MCF 10A (cell line): ENCODE measurements at regions not wholly inside any gene's neighbourhood (a gene's known extent, or its start where the extent isn't known, plus 50 kb on each side); places are given as distances from the start of the nearest gene placed in this dataset.
"Not testable (repeated sequence)": the region's sequence is repeated elsewhere in the genome, so short reads cannot be mapped to it uniquely, and the experiment has no call there.

Experiments used
- BruUV-seq: library from RNA; stranded (reverse); fragments of 400-500 nt; replicated peaks from 2 replicates; lab custom pipeline; 2021; lab: Mats Ljungman, UMichigan
- CTCF ChIA-PET: fragments of 300-600 bp; sonication (Branson Sonifier 250); formaldehyde crosslinking; extraction: SDS; loops from one replicate; lab custom pipeline; 2021; ENCODE audit warnings: antibody characterized with exemption, inconsistent platforms; lab: Yijun Ruan, JAX
- POLR2A ChIA-PET: fragments of 300-600, 350-650 bp; sonication (Branson Sonifier 250); formaldehyde crosslinking; extraction: SDS; loops from one replicate; lab custom pipeline; 2020; ENCODE audit warnings: antibody characterized with exemption, inconsistent platforms; lab: Yijun Ruan, JAX
- DNase-seq: peaks from one replicate; pipeline ENCODE4 v3.0.0-alpha.2; 2018; ENCODE audit not compliant: unreplicated experiment
- H3K27ac Mint-ChIP-seq: one replicate; pipeline ENCODE4 v1.8.0; 2022; ENCODE audit warnings: mild to moderate bottlenecking, low read depth, mixed read lengths; ENCODE audit not compliant: unreplicated experiment
- H3K27me3 Mint-ChIP-seq: one replicate; pipeline ENCODE4 v1.8.0; 2022; ENCODE audit warnings: mixed read lengths; ENCODE audit not compliant: insufficient read depth, unreplicated experiment
- H3K36me3 Mint-ChIP-seq: one replicate; pipeline ENCODE4 v1.8.0; 2022; ENCODE audit warnings: mild to moderate bottlenecking, moderate library complexity, mixed read lengths; ENCODE audit not compliant: insufficient read depth, unreplicated experiment
- H3K4me1 Mint-ChIP-seq: one replicate; pipeline ENCODE4 v1.8.0; 2022; ENCODE audit warnings: mixed read lengths; ENCODE audit not compliant: insufficient read depth, unreplicated experiment
- H3K4me3 Mint-ChIP-seq: one replicate; pipeline ENCODE4 v1.8.0; 2022; ENCODE audit warnings: mild to moderate bottlenecking, moderate library complexity, mixed read lengths; ENCODE audit not compliant: unreplicated experiment
- H3K9me3 Mint-ChIP-seq: one replicate; pipeline ENCODE4 v1.8.0; 2022; ENCODE audit warnings: mixed read lengths; ENCODE audit not compliant: unreplicated experiment
- intact Hi-C: fragments of 100-400 bp; cut with micrococcal nuclease; formaldehyde crosslinking; loops from 2 replicates; pipeline ENCODE4 v1.14.1; 2022
- TF ChIP-seq, protein P1 (sequence below): fragments of 200-600 bp; IDR thresholded peaks from one replicate; pipeline ENCODE4 v1.8.0; 2022; ENCODE audit warnings: antibody characterized with exemption, mild to moderate bottlenecking; ENCODE audit not compliant: unreplicated experiment

DNA sequence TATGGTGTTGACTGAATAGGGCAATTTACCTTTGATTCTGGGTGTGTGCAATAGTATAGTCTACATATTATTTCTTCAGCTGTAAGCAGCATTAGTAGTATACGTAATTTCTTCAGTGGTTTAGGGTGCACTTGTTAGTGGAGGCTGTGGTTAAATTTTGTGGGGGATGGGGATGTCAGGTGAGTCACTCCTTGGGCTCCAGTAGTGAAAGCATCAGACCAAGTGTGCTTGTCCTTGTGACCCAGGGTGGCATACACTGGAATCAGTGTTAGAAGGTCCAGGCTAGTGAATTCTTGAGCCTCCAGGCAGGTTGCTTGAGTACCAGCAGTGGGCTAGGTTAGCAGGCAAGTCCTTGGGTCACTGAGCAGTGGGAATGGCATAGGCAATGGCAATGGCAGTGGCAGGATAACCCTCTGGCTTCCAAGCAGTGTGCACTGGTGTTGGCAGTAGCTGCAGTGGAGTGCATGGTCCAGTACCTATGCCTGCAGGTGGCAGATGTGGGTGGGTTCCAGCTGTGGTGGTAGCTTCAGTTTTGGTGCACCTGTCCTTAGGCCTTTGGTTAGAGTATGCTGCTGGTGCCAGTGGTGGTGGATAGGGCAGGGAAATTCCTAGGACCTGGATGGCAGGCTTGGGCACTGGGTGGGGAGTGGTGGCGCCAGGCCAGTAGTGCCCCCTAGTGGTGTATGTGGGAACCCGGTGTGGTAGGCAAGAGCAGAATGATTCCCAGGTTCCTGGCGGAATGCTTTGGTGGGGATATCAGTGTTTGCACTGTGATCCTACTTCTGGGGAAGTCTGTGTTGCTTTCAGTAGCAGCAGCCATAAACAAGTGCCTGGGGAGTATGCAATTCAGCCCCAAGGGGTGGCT lies 531.0 kb downstream of the SMARCA1 start:
- TF ChIP-seq, protein P1, sequence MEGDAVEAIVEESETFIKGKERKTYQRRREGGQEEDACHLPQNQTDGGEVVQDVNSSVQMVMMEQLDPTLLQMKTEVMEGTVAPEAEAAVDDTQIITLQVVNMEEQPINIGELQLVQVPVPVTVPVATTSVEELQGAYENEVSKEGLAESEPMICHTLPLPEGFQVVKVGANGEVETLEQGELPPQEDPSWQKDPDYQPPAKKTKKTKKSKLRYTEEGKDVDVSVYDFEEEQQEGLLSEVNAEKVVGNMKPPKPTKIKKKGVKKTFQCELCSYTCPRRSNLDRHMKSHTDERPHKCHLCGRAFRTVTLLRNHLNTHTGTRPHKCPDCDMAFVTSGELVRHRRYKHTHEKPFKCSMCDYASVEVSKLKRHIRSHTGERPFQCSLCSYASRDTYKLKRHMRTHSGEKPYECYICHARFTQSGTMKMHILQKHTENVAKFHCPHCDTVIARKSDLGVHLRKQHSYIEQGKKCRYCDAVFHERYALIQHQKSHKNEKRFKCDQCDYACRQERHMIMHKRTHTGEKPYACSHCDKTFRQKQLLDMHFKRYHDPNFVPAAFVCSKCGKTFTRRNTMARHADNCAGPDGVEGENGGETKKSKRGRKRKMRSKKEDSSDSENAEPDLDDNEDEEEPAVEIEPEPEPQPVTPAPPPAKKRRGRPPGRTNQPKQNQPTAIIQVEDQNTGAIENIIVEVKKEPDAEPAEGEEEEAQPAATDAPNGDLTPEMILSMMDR: no peak
- DNase-seq: peak; percentile 2
- no peak overlapping the region for H3K4me3 Mint-ChIP-seq
- intact Hi-C loops: no loop called here
- no peaks in the 10 kb centered on the region for H3K36me3 Mint-ChIP-seq
- BruUV-seq: no TSS peak
- CTCF ChIA-PET: interaction anchor here (1.3 kb wide), 1 partner anchor 16 kb away, joined by 4 read pairs; no protein-coding TSS in a partner anchor
- peaks cover 25% of the 10 kb centered on the region for H3K9me3 Mint-ChIP-seq
- H3K27me3 Mint-ChIP-seq: no peaks in the 10 kb centered on the region
- H3K27ac Mint-ChIP-seq: no peak overlapping the region
- no peaks in the 10 kb centered on the region for H3K4me1 Mint-ChIP-seq
- POLR2A ChIA-PET: no interaction called here

GRCh38 chrX:128975745-128976144 lies 547.5 kb downstream of the SMARCA1 start:
- ChIA-PET CTCF (interaction anchor here (0.7 to 2.0 kb wide), 9 partner anchors 9 to 869 kb away, joined by 3 to 8 read pairs (median 3); no protein-coding TSS in a partner anchor), POLR2A (no interaction called here)
- Mint-ChIP-seq H3K4me3 (no peak overlapping the region), H3K4me1 (no peaks in the 10 kb centered on the region), H3K9me3 (no peaks in the 10 kb centered on the region), H3K27me3 (no peaks in the 10 kb centered on the region), H3K27ac (no peak overlapping the region), H3K36me3 (no peaks in the 10 kb centered on the region)
- DNase-seq: peak; percentile 52
- TF ChIP-seq, protein P1: peak; percentile 77
- intact Hi-C loops: loop anchor here (10.0 kb wide), 1 partner anchor 721 kb away; no protein-coding TSS in a partner anchor
- BruUV-seq: no TSS peak

GRCh38 chrX:128973033-128973432 lies 550.3 kb downstream of the SMARCA1 start:
- H3K9me3 Mint-ChIP-seq: no peaks in the 10 kb centered on the region
- intact Hi-C loops: loop anchor here (10.0 kb wide), 1 partner anchor 718 kb away; no protein-coding TSS in a partner anchor
- TF ChIP-seq, protein P1: no peak
- no peaks in the 10 kb centered on the region for H3K36me3 Mint-ChIP-seq
- H3K4me3 Mint-ChIP-seq: no peak overlapping the region
- BruUV-seq: no TSS peak
- DNase-seq: no peak
- ChIA-PET CTCF (no interaction called here), POLR2A (no interaction called here)
- H3K27ac Mint-ChIP-seq: no peak overlapping the region
- no peaks in the 10 kb centered on the region for H3K4me1 Mint-ChIP-seq
- no peaks in the 10 kb centered on the region for H3K27me3 Mint-ChIP-seq

GRCh38 chrX:128961290-128961689 lies 562.0 kb downstream of the SMARCA1 start:
- Mint-ChIP-seq H3K36me3 (no peaks in the 10 kb centered on the region), H3K27me3 (no peaks in the 10 kb centered on the region), H3K4me1 (no peaks in the 10 kb centered on the region), H3K9me3 (peaks cover 27% of the 10 kb centered on the region), H3K4me3 (no peak overlapping the region), H3K27ac (no peak overlapping the region)
- POLR2A ChIA-PET: no interaction called here
- intact Hi-C loops: no loop called here
- CTCF ChIA-PET: no interaction called here
- TF ChIP-seq, protein P1: no peak
- DNase-seq: no peak
- no TSS peak for BruUV-seq

DNA sequence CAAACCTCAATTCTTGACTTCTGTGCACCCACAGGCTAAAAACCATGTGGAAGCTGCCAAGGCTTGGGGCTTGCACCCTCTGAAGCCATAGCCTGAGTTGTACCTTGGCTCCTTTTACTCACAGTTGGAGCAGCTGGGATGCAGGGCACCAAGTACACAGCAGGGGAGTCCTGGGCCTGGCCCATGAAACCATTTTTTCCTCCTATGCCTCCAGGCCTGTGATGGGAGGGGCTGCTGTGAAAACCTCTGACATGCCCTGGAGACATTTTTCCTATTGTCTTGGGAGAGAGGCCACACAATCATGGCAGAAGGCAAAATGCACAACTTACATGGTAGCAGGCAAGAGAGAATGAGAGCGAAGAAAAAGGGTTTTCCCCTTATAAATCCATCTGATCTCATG lies 568.6 kb downstream of the SMARCA1 start:
- H3K9me3 Mint-ChIP-seq: peaks cover 27% of the 10 kb centered on the region
- CTCF ChIA-PET: interaction anchor here (1.0 kb wide), 1 partner anchor 19 kb away, joined by 4 read pairs; no protein-coding TSS in a partner anchor
- BruUV-seq: not testable (repeated sequence)

More for the DNA sequence above, 568.6 kb downstream of the SMARCA1 start:
- intact Hi-C loops, H3K27ac Mint-ChIP-seq, H3K36me3 Mint-ChIP-seq, DNase-seq, POLR2A ChIA-PET, H3K4me3 Mint-ChIP-seq, H3K27me3 Mint-ChIP-seq, H3K4me1 Mint-ChIP-seq: not testable (repeated sequence)
